ENCODE measurements at regions not wholly inside any gene's neighbourhood (a gene's known extent, or its start where the extent isn't known, plus 50 kb on each side); places are given as distances from the start of the nearest gene placed in this dataset.
A peak's percentile ranks its signal among the peaks of the same experiment; 100 is the strongest.

GRCh38 chr6:169854813-169855212 lies 103.4 kb downstream of the ERMARD start:
- TF ChIP-seq, protein P1, sequence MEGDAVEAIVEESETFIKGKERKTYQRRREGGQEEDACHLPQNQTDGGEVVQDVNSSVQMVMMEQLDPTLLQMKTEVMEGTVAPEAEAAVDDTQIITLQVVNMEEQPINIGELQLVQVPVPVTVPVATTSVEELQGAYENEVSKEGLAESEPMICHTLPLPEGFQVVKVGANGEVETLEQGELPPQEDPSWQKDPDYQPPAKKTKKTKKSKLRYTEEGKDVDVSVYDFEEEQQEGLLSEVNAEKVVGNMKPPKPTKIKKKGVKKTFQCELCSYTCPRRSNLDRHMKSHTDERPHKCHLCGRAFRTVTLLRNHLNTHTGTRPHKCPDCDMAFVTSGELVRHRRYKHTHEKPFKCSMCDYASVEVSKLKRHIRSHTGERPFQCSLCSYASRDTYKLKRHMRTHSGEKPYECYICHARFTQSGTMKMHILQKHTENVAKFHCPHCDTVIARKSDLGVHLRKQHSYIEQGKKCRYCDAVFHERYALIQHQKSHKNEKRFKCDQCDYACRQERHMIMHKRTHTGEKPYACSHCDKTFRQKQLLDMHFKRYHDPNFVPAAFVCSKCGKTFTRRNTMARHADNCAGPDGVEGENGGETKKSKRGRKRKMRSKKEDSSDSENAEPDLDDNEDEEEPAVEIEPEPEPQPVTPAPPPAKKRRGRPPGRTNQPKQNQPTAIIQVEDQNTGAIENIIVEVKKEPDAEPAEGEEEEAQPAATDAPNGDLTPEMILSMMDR (IDR thresholded peaks at IDR 0.05; ENCODE audit: low read depth, low read length), result no peak
- TF ChIP-seq MAX (IDR thresholded peaks at IDR 0.05; ENCODE audit: low read depth, low read length) (no peak), MYC (IDR thresholded peaks at IDR 0.05; ENCODE audit: low read depth, low read length) (no peak), POLR2A (IDR thresholded peaks at IDR 0.05; ENCODE audit: extremely low read depth, insufficient read length) (no peak)
- no peak overlapping the region for H3K4me3 ChIP-seq (ENCODE audit: low read depth, low read length)
- no peak for DNase-seq (ENCODE audit: low read depth)

DNA sequence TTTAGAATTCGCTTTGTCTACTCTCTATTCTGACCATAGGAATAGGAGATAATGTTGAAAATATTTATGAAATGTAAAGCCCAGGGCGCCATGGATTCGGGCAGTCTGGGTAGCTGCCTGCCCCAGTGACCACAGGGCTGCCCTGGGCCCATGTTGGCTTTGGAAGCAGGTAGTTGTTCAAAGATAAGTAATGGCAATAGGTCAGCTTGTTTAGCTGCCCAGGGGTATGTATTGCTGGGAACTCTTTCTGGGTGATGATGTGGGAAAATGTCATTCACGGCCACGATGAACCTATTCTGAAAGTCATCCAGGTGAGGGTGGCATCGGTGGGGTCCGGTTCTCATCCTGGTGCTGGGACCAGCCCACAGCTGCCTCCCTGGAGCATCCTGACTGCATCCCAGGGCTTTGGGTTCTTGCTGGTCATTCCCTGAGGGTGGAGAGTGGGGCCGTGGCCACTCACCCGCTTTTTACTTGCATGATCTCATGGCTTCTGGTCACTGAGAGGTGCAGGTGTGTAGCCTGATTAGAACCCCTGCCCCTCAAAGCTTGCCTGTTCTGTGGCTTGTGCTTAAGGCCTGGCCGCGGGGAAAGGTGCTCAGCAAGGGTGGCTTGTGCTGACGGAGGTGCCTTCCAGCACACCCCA lies 102.8 kb downstream of the ERMARD start:
- DNase-seq (ENCODE audit: low read depth), result no peak
- no peak overlapping the region for H3K4me3 ChIP-seq (ENCODE audit: low read depth, low read length)
- no peak for TF ChIP-seq MYC (IDR thresholded peaks at IDR 0.05; ENCODE audit: low read depth, low read length)
- no peak for TF ChIP-seq POLR2A (IDR thresholded peaks at IDR 0.05; ENCODE audit: extremely low read depth, insufficient read length)
- TF ChIP-seq, protein P1 (IDR thresholded peaks at IDR 0.05; ENCODE audit: low read depth, low read length), result no peak
- TF ChIP-seq MAX (IDR thresholded peaks at IDR 0.05; ENCODE audit: low read depth, low read length), result no peak

DNA sequence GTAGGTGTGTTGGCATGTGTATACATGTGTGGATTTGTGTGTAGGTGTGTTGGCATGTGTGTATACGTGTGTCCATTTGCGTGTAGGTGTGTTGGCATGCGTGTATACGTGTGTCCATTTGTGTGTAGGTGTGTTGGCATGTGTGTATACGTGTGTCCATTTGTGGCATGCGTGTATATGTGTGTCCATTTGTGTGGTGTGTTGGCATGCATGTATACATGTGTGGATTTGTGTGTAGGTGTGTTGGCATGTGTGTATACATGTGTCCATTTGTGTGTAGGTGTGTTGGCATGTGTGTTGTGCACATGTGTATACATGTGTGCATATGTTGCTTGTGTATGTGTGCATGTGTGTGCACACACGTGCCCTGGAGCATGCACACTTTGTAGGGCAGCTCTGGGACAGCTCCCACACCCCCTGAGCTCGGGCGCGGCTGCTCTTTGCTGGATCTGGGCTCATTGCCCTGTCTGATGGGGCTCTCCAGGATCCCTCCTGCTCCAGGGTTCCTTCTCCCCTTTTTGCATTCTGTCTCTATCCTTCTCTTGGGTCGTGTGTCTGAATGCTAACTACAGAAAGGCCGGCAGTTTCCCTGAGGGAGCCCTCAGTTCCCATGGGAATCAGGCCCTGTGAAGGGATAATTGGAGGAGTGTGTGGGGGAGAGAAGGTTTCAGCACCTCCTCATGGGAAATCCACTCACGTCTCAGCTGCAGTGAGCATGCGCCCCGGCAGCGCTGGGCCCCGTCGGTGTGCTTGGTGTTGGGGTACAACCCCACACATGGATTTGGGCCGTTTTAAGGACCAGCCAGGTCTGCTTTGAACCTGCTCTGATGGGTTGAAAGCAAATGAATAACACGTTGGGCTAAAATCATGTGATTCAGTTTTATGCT lies 102.0 kb downstream of the ERMARD start:
- no peak overlapping the region for H3K4me3 ChIP-seq (ENCODE audit: low read depth, low read length)
- no peak for DNase-seq (ENCODE audit: low read depth)
- no peak for TF ChIP-seq MYC (IDR thresholded peaks at IDR 0.05; ENCODE audit: low read depth, low read length)
- no peak for TF ChIP-seq MAX (IDR thresholded peaks at IDR 0.05; ENCODE audit: low read depth, low read length)
- TF ChIP-seq, protein P1 (IDR thresholded peaks at IDR 0.05; ENCODE audit: low read depth, low read length), result no peak
- no peak for TF ChIP-seq POLR2A (IDR thresholded peaks at IDR 0.05; ENCODE audit: extremely low read depth, insufficient read length)

GRCh38 chr6:169852504-169853195 lies 101.2 kb downstream of the ERMARD start:
- peak; percentile 55 for TF ChIP-seq MAX (IDR thresholded peaks at IDR 0.05; ENCODE audit: low read depth, low read length)
- no peak for TF ChIP-seq MYC (IDR thresholded peaks at IDR 0.05; ENCODE audit: low read depth, low read length)
- no peak overlapping the region for H3K4me3 ChIP-seq (ENCODE audit: low read depth, low read length)
- peak; percentile 50 for DNase-seq (ENCODE audit: low read depth)

- DNase-seq (ENCODE audit: low read depth), result peak; percentile 96
- no peak overlapping the region for H3K4me3 ChIP-seq (ENCODE audit: low read depth, low read length)
Measured at GRCh38 chr6:169851641-169852503, 100.5 kb downstream of the ERMARD start.

More at GRCh38 chr6:169851641-169852503, 100.5 kb downstream of the ERMARD start:
- TF ChIP-seq MYC (IDR thresholded peaks at IDR 0.05; ENCODE audit: low read depth, low read length), result no peak
- TF ChIP-seq MAX (IDR thresholded peaks at IDR 0.05; ENCODE audit: low read depth, low read length), result no peak
- TF ChIP-seq, protein P1 (IDR thresholded peaks at IDR 0.05; ENCODE audit: low read depth, low read length), result no peak
- TF ChIP-seq POLR2A (IDR thresholded peaks at IDR 0.05; ENCODE audit: extremely low read depth, insufficient read length), result no peak
